ENCODE measurements at regions not wholly inside any gene's neighbourhood (a gene's known extent, or its start where the extent isn't known, plus 50 kb on each side); places are given as distances from the start of the nearest gene placed in this dataset.

DNA sequence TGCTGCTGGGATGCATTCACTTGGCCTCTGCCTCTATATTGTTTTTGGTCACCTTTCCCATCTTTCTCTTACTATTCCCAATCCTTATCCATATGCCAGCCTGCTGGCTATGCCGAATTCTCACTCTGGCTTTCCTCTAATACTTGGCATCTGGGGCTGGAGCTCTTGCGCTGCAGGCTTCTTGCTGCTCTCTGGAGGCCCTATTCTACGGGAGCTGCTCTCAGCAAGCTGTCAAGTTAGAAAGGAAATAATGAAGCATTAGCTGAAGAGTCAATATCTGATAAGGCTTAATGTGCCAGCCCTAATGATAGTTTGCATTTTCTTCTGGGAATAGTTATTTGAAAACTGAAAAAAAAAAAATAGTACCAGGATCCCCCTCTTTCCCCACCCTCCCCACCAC lies 125.3 kb upstream of the CYYR1 start:
- H4K8ac ChIP-seq (ENCODE audit: extremely low read depth, insufficient read depth, low read length), result no peak overlapping the region
- no peaks in the 10 kb centered on the region for H3K36me3 ChIP-seq (ENCODE audit: control insufficient read depth in 2 of 4, insufficient read depth in 4 of 4, low read length in 3 of 4)
- ChIA-PET POLR2A (ENCODE audit: partially characterized antibody) (no interaction called here), CTCF (ENCODE audit: partially characterized antibody) (interaction anchor here (0.7 kb wide), 1 partner anchor 1008 kb away, joined by 3 read pairs; no protein-coding TSS in a partner anchor)
- H2BK20ac ChIP-seq (ENCODE audit: low read length), result no peak overlapping the region
- no peak overlapping the region for H3K4me3 ChIP-seq (ENCODE audit: extremely low read depth in 1 of 4, insufficient read depth in 2 of 4, low read depth in 3 of 4, low read length in 4 of 4)
- no peak overlapping the region for H2BK5ac ChIP-seq (ENCODE audit: low read depth, low read length)
- H3K56ac ChIP-seq (replicated peaks; ENCODE audit: insufficient read length, low read depth, low read length), result no peak overlapping the region
- H3K23ac ChIP-seq (ENCODE audit: insufficient read length), result no peak overlapping the region
- DNase-seq (ENCODE audit: low read depth in 1 of 2, low spot score in 2 of 2), result no peak
- no peak overlapping the region for H3K9ac ChIP-seq (replicated peaks in 1 of 4; ENCODE audit: extremely low read depth in 1 of 4, low read depth in 3 of 4, low read length in 3 of 4)
- H3K14ac ChIP-seq (ENCODE audit: insufficient read length), result no peak overlapping the region
- H3K4me2 ChIP-seq (ENCODE audit: insufficient read depth in 1 of 2, low read depth in 2 of 2, low read length in 2 of 2), result no peak overlapping the region
- 92% methylated on average over 3 of the region's 3 CpGs; no CpG with 5 or more reads in 1 of the 2 experiments for WGBS, 2 experiments (ENCODE audit: extremely low coverage in 1 of 2, insufficient coverage in 1 of 2, insufficient read length in 1 of 2, insufficient replicate concordance in 2 of 2, low coverage in 1 of 2, low lambda C conversion rate in 2 of 2, missing lambda C conversion rate in 1 of 2)
- H3K27ac ChIP-seq (ENCODE audit: low read depth, low read length), result no peak overlapping the region
- H3K9me3 ChIP-seq (ENCODE audit: insufficient read depth in 2 of 2, low read depth in 1 of 2, low read length in 1 of 2), result 0 out of 4 replicates have a peak, but pooled peaks cover 2 to 5% of the 10 kb centered on the region in 2 experiments
- H2BK120ac ChIP-seq (replicated peaks; ENCODE audit: low read depth, low read length), result no peak overlapping the region
- H2BK15ac ChIP-seq (ENCODE audit: low read length), result no peak overlapping the region
- H4K91ac ChIP-seq (replicated peaks; ENCODE audit: insufficient read length, low read length), result no peak overlapping the region
- H4K20me1 ChIP-seq (replicated peaks in 1 of 2; ENCODE audit: control insufficient read depth in 1 of 2, insufficient read depth in 2 of 2, low read length in 2 of 2), result no peaks in the 10 kb centered on the region
- H2AK5ac ChIP-seq (ENCODE audit: low read depth, low read length), result no peak overlapping the region
- H3K4me1 ChIP-seq (replicated peaks in 1 of 4; ENCODE audit: control insufficient read depth in 3 of 4, insufficient read depth in 4 of 4, low read length in 3 of 4), result no peaks in the 10 kb centered on the region
- no peaks in the 10 kb centered on the region for H3K27me3 ChIP-seq (replicated peaks in 1 of 4; ENCODE audit: control insufficient read depth in 3 of 4, extremely low read depth in 1 of 4, insufficient read depth in 3 of 4, low read length in 3 of 4)
- H2AFZ ChIP-seq (ENCODE audit: low read length), result no peak overlapping the region
- H3K4ac ChIP-seq (replicated peaks; ENCODE audit: insufficient read length, low read depth, low read length), result no peak overlapping the region
- no peak overlapping the region for H4K5ac ChIP-seq (ENCODE audit: insufficient read length, low read depth, low read length)
- H3K23me2 ChIP-seq (ENCODE audit: low read depth, low read length), result no peaks in the 10 kb centered on the region
- H2BK12ac ChIP-seq (ENCODE audit: low read depth, low read length), result no peak overlapping the region
- no peaks in the 10 kb centered on the region for H3K79me2 ChIP-seq (ENCODE audit: control insufficient read depth in 1 of 2, insufficient read depth in 2 of 2, low read length in 2 of 2)
- TF ChIP-seq NANOG (IDR thresholded peaks at IDR 0.05; ENCODE audit: insufficient read depth, low read depth, low read length, poor library complexity, severe bottlenecking) (no peak), CHD1 (IDR thresholded peaks at IDR 0.05; ENCODE audit: low read depth, low read length) (no peak), SP4 (IDR thresholded peaks at IDR 0.05; ENCODE audit: low read length) (no peak), POLR2AphosphoS5 (IDR thresholded peaks at IDR 0.05; ENCODE audit: low read depth, low read length) (no peak), RFX5 (IDR thresholded peaks at IDR 0.05; ENCODE audit: borderline replicate concordance, low read depth, low read length) (no peak), CBX5 (IDR thresholded peaks at IDR 0.05; ENCODE audit: low read depth, low read length) (no peak), ASH2L (IDR thresholded peaks at IDR 0.05; ENCODE audit: low read length) (no peak)
- TF ChIP-seq, protein P1, sequence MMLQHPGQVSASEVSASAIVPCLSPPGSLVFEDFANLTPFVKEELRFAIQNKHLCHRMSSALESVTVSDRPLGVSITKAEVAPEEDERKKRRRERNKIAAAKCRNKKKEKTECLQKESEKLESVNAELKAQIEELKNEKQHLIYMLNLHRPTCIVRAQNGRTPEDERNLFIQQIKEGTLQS (IDR thresholded peaks at IDR 0.05; ENCODE audit: insufficient read depth, low read depth, low read length), result no peak
- no peak for FAIRE-seq
- H3K18ac ChIP-seq (ENCODE audit: extremely low read depth, low read length), result no peak overlapping the region
- no peaks in the 10 kb centered on the region for H3K79me1 ChIP-seq (ENCODE audit: low read depth, low read length)

All from H1 (cell line).